H1 (cell line): ENCODE measurements at regions not wholly inside any gene's neighbourhood (a gene's known extent, or its start where the extent isn't known, plus 50 kb on each side); places are given as distances from the start of the nearest gene placed in this dataset.

Source experiments
- CTCF ChIA-PET: fragments of 300-600 bp; sonication (Branson Sonifier 250); formaldehyde crosslinking; loops from one replicate; lab custom pipeline; 2021; ENCODE audit not compliant: partially characterized antibody; lab: Charles Lee
- POLR2A ChIA-PET: fragments of 300-600 bp; sonication (Branson Sonifier 250); formaldehyde crosslinking; loops from one replicate; lab custom pipeline; 2021; ENCODE audit warnings: inconsistent platforms; ENCODE audit not compliant: partially characterized antibody; lab: Charles Lee
- DNase-seq, 2 experiments: peaks; one replicate each; pipeline versions ENCODE4 v3.0.0 to v3.0.0-alpha.2; 2010 to 2022; ENCODE audit warnings: low spot score in 2 of 2, low read depth in 1 of 2, mixed read lengths in 1 of 2
- FAIRE-seq: peaks from 2 replicates; lab custom pipeline; 2011; peaks lifted over from hg19 to GRCh38; lab: Jason Lieb, UNC
- H2AFZ ChIP-seq: 2 replicates; pipeline ENCODE4 v1.8.1; 2012; ENCODE audit warnings: low read length, inconsistent platforms
- H2AK5ac ChIP-seq: 2 replicates; pipeline ENCODE4 v1.6.1; 2013; ENCODE audit warnings: low read depth, low read length
- H2BK120ac ChIP-seq: replicated peaks from 2 replicates; pipeline ENCODE3; 2013; ENCODE audit warnings: low read depth, low read length, inconsistent platforms
- H2BK12ac ChIP-seq: 2 replicates; pipeline ENCODE4 v1.6.1; 2013; ENCODE audit warnings: low read depth, low read length
- H2BK15ac ChIP-seq: 2 replicates; pipeline ENCODE4 v1.6.1; 2013; ENCODE audit warnings: low read length
- H2BK20ac ChIP-seq: 2 replicates; pipeline ENCODE4 v1.6.1; 2013; ENCODE audit warnings: low read length
- H2BK5ac ChIP-seq: 2 replicates; pipeline ENCODE4 v1.6.1; 2013; ENCODE audit warnings: low read depth, low read length
- H3K14ac ChIP-seq: 2 replicates; pipeline ENCODE4 v1.6.1; 2013; ENCODE audit warnings: inconsistent platforms; ENCODE audit not compliant: insufficient read length
- H3K18ac ChIP-seq: 2 replicates; pipeline ENCODE4 v1.6.1; 2013; ENCODE audit warnings: low read length; ENCODE audit errors: extremely low read depth
- H3K23ac ChIP-seq: 2 replicates; pipeline ENCODE4 v1.6.1; 2013; ENCODE audit warnings: inconsistent platforms; ENCODE audit not compliant: insufficient read length
- H3K23me2 ChIP-seq: 2 replicates; pipeline ENCODE4 v1.6.1; 2013; ENCODE audit warnings: low read depth, low read length
- H3K27ac ChIP-seq: 2 replicates; pipeline ENCODE4 v1.6.1; 2011; ENCODE audit warnings: low read depth, low read length, inconsistent platforms
- H3K27me3 ChIP-seq, 4 experiments: replicated peaks in 1 of 4; 1 replicate in 1 of 4; 2 replicates in 3 of 4; pipeline versions ENCODE4 v1.6.1 to v1.8.1; 2011 to 2013; ENCODE audit warnings: low read length in 3 of 4, mild to moderate bottlenecking in 3 of 4, inconsistent platforms in 2 of 4, mixed read lengths in 2 of 4, moderate library complexity in 1 of 4; ENCODE audit not compliant: control insufficient read depth in 3 of 4, insufficient read depth in 3 of 4; ENCODE audit errors: extremely low read depth in 1 of 4
- H3K36me3 ChIP-seq, 4 experiments: 2 replicates each; pipeline versions ENCODE4 v1.6.1 to v1.8.1; 2011 to 2013; ENCODE audit warnings: mild to moderate bottlenecking in 4 of 4, low read length in 3 of 4, moderate library complexity in 2 of 4, control low read depth in 1 of 4, inconsistent platforms in 1 of 4; ENCODE audit not compliant: insufficient read depth in 4 of 4, control insufficient read depth in 2 of 4
- H3K4ac ChIP-seq: replicated peaks from 2 replicates; pipeline ENCODE3; 2013; ENCODE audit warnings: low read length, low read depth, mixed read lengths, inconsistent platforms; ENCODE audit not compliant: insufficient read length
- H3K4me1 ChIP-seq, 4 experiments: replicated peaks in 1 of 4; 1 replicate in 1 of 4; 2 replicates in 3 of 4; pipeline versions ENCODE4 v1.6.1 to v1.8.1; 2011 to 2013; ENCODE audit warnings: low read length in 3 of 4, inconsistent platforms in 2 of 4, mixed read lengths in 1 of 4; ENCODE audit not compliant: insufficient read depth in 4 of 4, control insufficient read depth in 3 of 4
- H3K4me2 ChIP-seq, 2 experiments: 2 replicates each; pipeline versions ENCODE4 v1.6.1 to v1.8.1; 2011 to 2013; ENCODE audit warnings: low read depth in 2 of 2, low read length in 2 of 2, control low read depth in 1 of 2, inconsistent platforms in 1 of 2, mild to moderate bottlenecking in 1 of 2; ENCODE audit not compliant: insufficient read depth in 1 of 2
- H3K4me3 ChIP-seq, 4 experiments: fragments of 200-600, 300-600 bp in 1 of 4; sonication (generic), shearing (Covaris generic), sonication (Bioruptor Twin) in 1 of 4; 2 replicates each; pipeline versions ENCODE4 v1.5.1 to v1.8.1; 2011 to 2016; ENCODE audit warnings: low read length in 4 of 4, low read depth in 3 of 4, control low read depth in 2 of 4, inconsistent platforms in 2 of 4, mild to moderate bottlenecking in 2 of 4, mixed read lengths in 1 of 4, moderate library complexity in 1 of 4; ENCODE audit not compliant: insufficient read depth in 2 of 4; ENCODE audit errors: extremely low read depth in 1 of 4
- H3K56ac ChIP-seq: replicated peaks from 2 replicates; pipeline ENCODE3; 2013; ENCODE audit warnings: low read depth, mild to moderate bottlenecking, mixed read lengths, low read length, inconsistent platforms; ENCODE audit not compliant: insufficient read length
- H3K79me1 ChIP-seq: 2 replicates; pipeline ENCODE4 v1.6.1; 2013; ENCODE audit warnings: low read depth, low read length, control low read depth
- H3K79me2 ChIP-seq, 2 experiments: 2 replicates each; pipeline versions ENCODE4 v1.6.1 to v1.8.1; 2012 to 2013; ENCODE audit warnings: low read length in 2 of 2, mild to moderate bottlenecking in 2 of 2, inconsistent platforms in 1 of 2; ENCODE audit not compliant: insufficient read depth in 2 of 2, control insufficient read depth in 1 of 2
- H3K9ac ChIP-seq, 4 experiments: replicated peaks in 1 of 4; 1 replicate in 1 of 4; 2 replicates in 3 of 4; pipeline versions ENCODE4 v1.6.1 to v1.8.1; 2011 to 2013; ENCODE audit warnings: low read depth in 3 of 4, low read length in 3 of 4, control low read depth in 2 of 4, mild to moderate bottlenecking in 2 of 4, moderate library complexity in 2 of 4, inconsistent platforms in 1 of 4; ENCODE audit errors: extremely low read depth in 1 of 4
- H3K9me3 ChIP-seq, 2 experiments: 2 replicates each; pipeline versions ENCODE4 v1.6.1 to v1.8.1; 2012 to 2013; ENCODE audit warnings: mild to moderate bottlenecking in 2 of 2, moderate library complexity in 2 of 2, control low read depth in 1 of 2, inconsistent platforms in 1 of 2, low read depth in 1 of 2, low read length in 1 of 2, mixed read lengths in 1 of 2; ENCODE audit not compliant: insufficient read depth in 2 of 2
- H4K20me1 ChIP-seq, 2 experiments: replicated peaks in 1 of 2; 2 replicates each; pipeline versions ENCODE3 to v1.8.1; 2011 to 2013; ENCODE audit warnings: inconsistent platforms in 2 of 2, low read length in 2 of 2, mild to moderate bottlenecking in 1 of 2; ENCODE audit not compliant: insufficient read depth in 2 of 2, control insufficient read depth in 1 of 2
- H4K5ac ChIP-seq: 2 replicates; pipeline ENCODE4 v1.6.1; 2013; ENCODE audit warnings: low read length, low read depth, mixed read lengths, inconsistent platforms; ENCODE audit not compliant: insufficient read length
- H4K8ac ChIP-seq: 2 replicates; pipeline ENCODE4 v1.8.0; 2013; ENCODE audit warnings: mild to moderate bottlenecking, moderate library complexity, low read length, inconsistent platforms; ENCODE audit not compliant: insufficient read depth; ENCODE audit errors: extremely low read depth
- H4K91ac ChIP-seq: replicated peaks from 2 replicates; pipeline ENCODE3; 2013; ENCODE audit warnings: low read length, mixed read lengths, inconsistent platforms; ENCODE audit not compliant: insufficient read length
- CEBPB ChIP-seq: IDR thresholded peaks from 2 replicates; pipeline ENCODE4 v1.6.1; 2012; ENCODE audit warnings: low read depth, low read length
- CHD1 ChIP-seq: IDR thresholded peaks from 2 replicates; pipeline ENCODE4 v1.6.1; 2012; ENCODE audit warnings: low read depth, low read length, improper control_type of control experiment
- CTBP2 ChIP-seq: IDR thresholded peaks from 2 replicates; pipeline ENCODE4 v1.7.0; 2011; ENCODE audit warnings: borderline replicate concordance, mild to moderate bottlenecking, moderate library complexity, mixed read lengths, low read length; ENCODE audit not compliant: insufficient read depth, insufficient read length
- FOSL1 ChIP-seq: IDR thresholded peaks from 2 replicates; pipeline ENCODE4 v1.6.1; 2011; ENCODE audit warnings: mild to moderate bottlenecking, low read depth, low read length, moderate library complexity; ENCODE audit not compliant: insufficient read depth
- GTF2F1 ChIP-seq: IDR thresholded peaks from 2 replicates; pipeline ENCODE4 v1.6.1; 2012; ENCODE audit warnings: low read depth, low read length, improper control_type of control experiment, borderline replicate concordance
- JUN ChIP-seq: IDR thresholded peaks from 2 replicates; pipeline ENCODE4 v1.6.1; 2011; ENCODE audit warnings: low read depth, mild to moderate bottlenecking, improper control_type of control experiment, low read length
- KDM4A ChIP-seq: IDR thresholded peaks from one replicate; pipeline ENCODE4 v1.7.1; 2012; ENCODE audit warnings: low read depth, mild to moderate bottlenecking, moderate library complexity, low read length, inconsistent platforms; ENCODE audit not compliant: severe bottlenecking
- POLR2A ChIP-seq, 2 experiments: IDR thresholded peaks; 1 replicate in 1 of 2; 2 replicates in 1 of 2; pipeline ENCODE4 v1.6.1; 2011; ENCODE audit warnings: low read depth in 2 of 2, low read length in 2 of 2, mild to moderate bottlenecking in 2 of 2; ENCODE audit errors: control extremely low read depth in 1 of 2
- POLR2AphosphoS5 ChIP-seq: IDR thresholded peaks from 2 replicates; pipeline ENCODE4 v1.6.1; 2011; ENCODE audit warnings: low read depth, low read length
- RBBP5 ChIP-seq: IDR thresholded peaks from 2 replicates; pipeline ENCODE4 v1.7.1; 2012; ENCODE audit warnings: low read depth, mild to moderate bottlenecking, inconsistent platforms, low read length, moderate library complexity, borderline replicate concordance
- RXRA ChIP-seq: IDR thresholded peaks from 2 replicates; pipeline ENCODE4 v1.6.1; 2011; ENCODE audit warnings: low read depth, mild to moderate bottlenecking, low read length, moderate library complexity; ENCODE audit not compliant: insufficient read depth
- SP1 ChIP-seq: IDR thresholded peaks from 2 replicates; pipeline ENCODE4 v1.6.1; 2011; ENCODE audit warnings: low read depth, low read length
- SUZ12 ChIP-seq: fragments of 200-600 bp; sonication (generic); IDR thresholded peaks from 2 replicates; pipeline ENCODE4 v1.6.1; 2012; ENCODE audit warnings: mild to moderate bottlenecking, inconsistent platforms, low read length, moderate library complexity, mixed read lengths
- TBP ChIP-seq: IDR thresholded peaks from 2 replicates; pipeline ENCODE4 v1.6.1; 2011; ENCODE audit warnings: low read depth, low read length, improper control_type of control experiment
- YY1 ChIP-seq: IDR thresholded peaks from 2 replicates; pipeline ENCODE4 v1.6.1; 2011; ENCODE audit warnings: low read depth, mild to moderate bottlenecking, low read length
- WGBS, 2 experiments: shearing (Covaris generic) in 1 of 2; methylation state at CpG; one replicate each; pipeline versions ENCODE4 v1.1.6 to v1.1.7; 2013 to 2015; ENCODE audit warnings: low lambda C conversion rate in 2 of 2, mixed read lengths in 2 of 2, inconsistent platforms in 1 of 2, low coverage in 1 of 2, missing lambda C conversion rate in 1 of 2; ENCODE audit not compliant: insufficient replicate concordance in 2 of 2, insufficient coverage in 1 of 2, insufficient read length in 1 of 2; ENCODE audit errors: extremely low coverage in 1 of 2, missing lambda C conversion rate in 1 of 2; 5-methylcytosine and 5-hydroxymethylcytosine counted together

DNA sequence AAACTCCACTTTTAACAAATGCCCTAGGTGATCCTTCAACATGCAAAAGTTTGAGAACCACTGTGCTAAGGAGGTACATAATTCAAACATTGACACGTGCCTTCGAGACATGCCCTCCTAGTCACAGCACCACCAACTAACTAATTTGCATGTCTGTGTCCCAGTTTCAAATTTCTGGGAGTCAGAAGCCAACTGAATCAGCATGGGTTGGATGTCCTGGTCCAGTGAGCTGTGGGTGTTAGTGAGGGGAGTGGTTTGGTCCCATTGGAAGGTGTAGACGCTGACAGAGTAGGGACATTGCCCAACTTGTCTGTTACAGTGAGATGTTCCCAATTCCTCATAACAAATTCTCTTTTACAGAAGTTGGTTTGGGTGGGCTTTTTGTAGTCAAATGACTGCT lies 67.3 kb upstream of the ADPGK start:
- no peak for TF ChIP-seq RXRA
- TF ChIP-seq CTBP2, result no peak
- no peak for TF ChIP-seq CHD1
- TF ChIP-seq JUN, result no peak
- TF ChIP-seq SP1, result no peak
- no peak for TF ChIP-seq KDM4A
- no peak for TF ChIP-seq SUZ12
- no peak for TF ChIP-seq RBBP5
- TF ChIP-seq POLR2AphosphoS5, result no peak
- no peak for TF ChIP-seq GTF2F1
- no peak for TF ChIP-seq FOSL1
- TF ChIP-seq POLR2A (IDR thresholded peaks at IDR 0.05; ENCODE audit: control extremely low read depth in 1 of 2, low read depth in 2 of 2, low read length in 2 of 2), result no peak
- no peak for TF ChIP-seq CEBPB
- no peak for TF ChIP-seq TBP
- no peak for TF ChIP-seq YY1
- H4K91ac ChIP-seq, result no peak overlapping the region
- POLR2A ChIA-PET, result no interaction called here
- H2AK5ac ChIP-seq, result no peak overlapping the region
- no peak overlapping the region for H2BK5ac ChIP-seq
- H2AFZ ChIP-seq, result no peak overlapping the region
- H3K14ac ChIP-seq, result no peak overlapping the region
- H4K8ac ChIP-seq, result no peak overlapping the region
- no peak overlapping the region for H2BK15ac ChIP-seq
- CTCF ChIA-PET, result no interaction called here
- no peaks in the 10 kb centered on the region for H3K36me3 ChIP-seq
- 73% methylated on average over 3 of the region's 3 CpGs; no CpG with 5 or more reads in 1 of the 2 experiments for whole genome bisulfite sequencing, 2 experiments
- peaks cover 5% of the 10 kb centered on the region; the same call in 1 of the 2 replicates for H3K23me2 ChIP-seq
- H3K56ac ChIP-seq, result no peak overlapping the region
- H3K27me3 ChIP-seq, result no peaks in the 10 kb centered on the region
- H3K9me3 ChIP-seq, result no peaks in the 10 kb centered on the region
- H3K79me1 ChIP-seq, result no peaks in the 10 kb centered on the region
- no peak overlapping the region for H2BK20ac ChIP-seq
- H3K9ac ChIP-seq, result no peak overlapping the region
- no peak overlapping the region for H2BK120ac ChIP-seq
- no peak overlapping the region for H3K4me2 ChIP-seq
- no peaks in the 10 kb centered on the region for H4K20me1 ChIP-seq
- DNase-seq (no peak), FAIRE-seq (no peak)
- H4K5ac ChIP-seq, result no peak overlapping the region
- H3K23ac ChIP-seq, result no peak overlapping the region
- no peak overlapping the region for H2BK12ac ChIP-seq
- no peak overlapping the region for H3K4ac ChIP-seq
- peaks cover 5 to 10% (median 6%) of the 10 kb centered on the region in 4 experiments; a peak in 6 of 7 replicates for H3K4me1 ChIP-seq
- no peak overlapping the region for H3K18ac ChIP-seq
- no peak overlapping the region for H3K4me3 ChIP-seq
- no peaks in the 10 kb centered on the region for H3K79me2 ChIP-seq
- H3K27ac ChIP-seq, result no peak overlapping the region
